Fibroblast of villous mesenchyme (primary cell): ENCODE measurements at regions not wholly inside any gene's neighbourhood (a gene's known extent, or its start where the extent isn't known, plus 50 kb on each side); places are given as distances from the start of the nearest gene placed in this dataset.

Source experiments
- DNase-seq: peaks from one replicate; pipeline ENCODE4 v3.0.0-alpha.2; 2010; ENCODE audit warnings: low read depth
- H3K4me3 ChIP-seq: 2 replicates; pipeline ENCODE4 v1.5.1; 2011; ENCODE audit warnings: low read depth, mild to moderate bottlenecking, low read length
- TF ChIP-seq, protein P1 (sequence below): IDR thresholded peaks from 2 replicates; pipeline ENCODE4 v1.5.1; 2012; ENCODE audit warnings: low read depth, mild to moderate bottlenecking, low read length; ENCODE audit not compliant: insufficient read depth

DNA sequence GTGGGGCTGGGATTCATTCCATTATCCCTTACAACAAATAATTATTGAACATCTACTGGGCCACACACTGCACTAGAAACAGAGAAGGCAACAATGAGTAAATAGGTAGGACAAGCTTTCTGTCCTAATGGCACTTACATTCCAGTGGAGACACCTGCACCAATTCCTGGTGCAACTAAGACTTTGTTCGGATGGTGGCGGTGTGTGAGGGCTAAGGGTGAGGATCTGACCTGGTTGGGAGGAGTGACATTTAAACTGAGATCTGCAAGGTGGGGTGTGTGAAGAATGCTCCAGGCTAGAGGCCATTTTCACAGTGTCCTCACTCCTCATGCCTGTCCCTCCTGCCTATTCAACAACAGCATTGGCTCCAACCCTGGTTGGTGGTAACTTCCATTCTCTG is 510.0 kb downstream of the XYLT1 start:
- no peak for DNase-seq
- H3K4me3 ChIP-seq, result no peak overlapping the region
- TF ChIP-seq, protein P1, sequence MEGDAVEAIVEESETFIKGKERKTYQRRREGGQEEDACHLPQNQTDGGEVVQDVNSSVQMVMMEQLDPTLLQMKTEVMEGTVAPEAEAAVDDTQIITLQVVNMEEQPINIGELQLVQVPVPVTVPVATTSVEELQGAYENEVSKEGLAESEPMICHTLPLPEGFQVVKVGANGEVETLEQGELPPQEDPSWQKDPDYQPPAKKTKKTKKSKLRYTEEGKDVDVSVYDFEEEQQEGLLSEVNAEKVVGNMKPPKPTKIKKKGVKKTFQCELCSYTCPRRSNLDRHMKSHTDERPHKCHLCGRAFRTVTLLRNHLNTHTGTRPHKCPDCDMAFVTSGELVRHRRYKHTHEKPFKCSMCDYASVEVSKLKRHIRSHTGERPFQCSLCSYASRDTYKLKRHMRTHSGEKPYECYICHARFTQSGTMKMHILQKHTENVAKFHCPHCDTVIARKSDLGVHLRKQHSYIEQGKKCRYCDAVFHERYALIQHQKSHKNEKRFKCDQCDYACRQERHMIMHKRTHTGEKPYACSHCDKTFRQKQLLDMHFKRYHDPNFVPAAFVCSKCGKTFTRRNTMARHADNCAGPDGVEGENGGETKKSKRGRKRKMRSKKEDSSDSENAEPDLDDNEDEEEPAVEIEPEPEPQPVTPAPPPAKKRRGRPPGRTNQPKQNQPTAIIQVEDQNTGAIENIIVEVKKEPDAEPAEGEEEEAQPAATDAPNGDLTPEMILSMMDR, result no peak

DNA sequence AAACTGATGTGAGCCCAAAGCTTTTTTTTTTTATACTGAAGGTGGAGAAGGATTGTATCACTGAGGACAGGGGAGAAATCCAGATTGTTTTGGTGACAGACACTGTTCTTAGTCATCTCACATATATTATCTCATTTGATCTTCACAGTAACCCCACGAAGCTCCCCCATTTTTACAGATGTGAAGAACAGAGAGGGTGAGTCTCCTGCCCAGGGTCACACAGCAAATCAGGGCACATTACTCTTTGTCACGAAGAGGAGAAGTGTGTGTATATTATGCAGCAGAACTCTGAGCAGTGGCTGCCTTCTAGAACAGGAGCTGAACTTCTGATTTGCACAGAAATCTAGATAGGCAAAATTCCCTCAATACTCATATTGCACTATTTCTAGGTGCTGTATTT is 504.3 kb downstream of the XYLT1 start:
- TF ChIP-seq, protein P1, result no peak
- no peak overlapping the region for H3K4me3 ChIP-seq
- no peak for DNase-seq

DNA sequence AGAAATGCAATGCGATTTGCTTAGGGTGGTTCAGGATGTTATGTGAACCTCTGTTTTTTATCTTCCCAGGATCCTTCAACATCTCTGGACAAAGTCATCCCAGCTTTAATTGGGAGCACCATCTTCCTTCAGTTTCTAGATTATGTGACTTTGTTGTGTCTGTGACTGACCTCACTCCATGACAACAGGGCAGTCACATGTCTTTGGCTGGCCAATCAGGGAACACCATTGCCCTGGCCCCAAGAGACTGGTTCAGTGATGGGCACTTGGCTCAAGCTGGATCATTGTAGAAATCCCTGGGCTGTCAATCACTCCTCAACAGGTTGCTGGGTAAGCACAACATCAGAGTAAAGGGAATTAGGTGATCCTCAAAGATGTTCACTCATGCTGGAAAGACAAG is 499.7 kb downstream of the XYLT1 start:
- no peak for DNase-seq
- TF ChIP-seq, protein P1, result no peak
- no peak overlapping the region for H3K4me3 ChIP-seq

DNA sequence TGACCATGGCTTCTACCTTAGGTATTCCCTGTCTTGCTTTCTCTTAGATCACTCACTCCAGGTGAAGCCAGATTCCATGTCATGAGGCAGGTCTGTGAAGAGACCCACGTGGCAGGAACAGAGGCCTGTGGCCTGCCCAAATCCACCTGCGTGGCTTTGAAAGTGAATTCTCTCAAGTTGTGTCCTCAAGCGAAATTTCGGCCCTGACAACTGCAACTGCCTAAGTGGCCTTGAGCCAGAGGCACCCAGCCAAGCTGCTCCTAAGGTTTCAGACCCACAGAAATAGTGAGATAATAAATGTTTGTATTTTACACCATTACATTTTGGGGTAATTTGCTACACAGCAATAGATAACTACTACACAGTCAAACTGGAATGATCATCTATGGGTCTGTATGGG is 497.9 kb downstream of the XYLT1 start:
- DNase-seq, result no peak
- no peak overlapping the region for H3K4me3 ChIP-seq
- TF ChIP-seq, protein P1, result no peak

DNA sequence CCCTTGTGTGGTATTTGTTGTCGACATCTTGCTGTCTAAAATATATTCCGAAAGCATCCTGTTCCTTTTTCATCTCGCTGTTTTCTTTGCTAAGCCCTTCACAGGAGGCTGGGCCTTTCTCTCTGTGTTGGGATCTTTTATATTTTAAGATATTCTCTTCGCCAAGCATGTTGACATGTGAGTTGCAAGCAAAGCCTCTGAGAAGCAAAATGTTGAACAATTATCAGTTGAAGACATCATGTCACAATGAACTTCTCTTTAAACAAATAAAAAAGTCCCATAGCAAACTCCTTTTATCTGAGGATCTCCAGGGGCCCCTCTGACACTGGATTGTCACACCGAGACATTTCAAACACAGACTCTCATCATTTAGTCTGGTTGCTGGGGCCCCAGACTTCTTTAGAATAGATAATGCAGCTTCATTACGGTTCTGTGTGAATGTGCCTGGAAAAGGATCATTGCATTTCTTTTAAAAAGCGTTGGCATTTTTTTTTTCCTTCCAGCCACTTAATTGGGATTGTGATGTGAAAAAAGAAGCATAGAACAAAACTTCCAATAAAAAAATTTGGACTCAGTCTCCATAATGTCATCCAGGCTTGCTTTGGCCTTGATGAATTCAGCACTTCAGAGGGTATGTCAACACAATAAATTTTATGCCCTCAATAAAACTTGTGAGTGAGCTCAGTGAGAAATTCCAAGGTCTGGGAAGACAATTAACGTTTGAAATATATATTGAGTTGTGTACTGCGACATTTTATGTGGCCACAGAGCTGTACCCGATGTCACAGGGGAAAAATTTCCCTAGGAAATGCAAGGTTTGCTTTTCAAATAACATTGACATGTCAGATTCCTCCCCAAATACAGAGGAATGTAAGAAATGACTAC is 496.8 kb downstream of the XYLT1 start:
- no peak for DNase-seq
- no peak overlapping the region for H3K4me3 ChIP-seq
- TF ChIP-seq, protein P1, result no peak

DNA sequence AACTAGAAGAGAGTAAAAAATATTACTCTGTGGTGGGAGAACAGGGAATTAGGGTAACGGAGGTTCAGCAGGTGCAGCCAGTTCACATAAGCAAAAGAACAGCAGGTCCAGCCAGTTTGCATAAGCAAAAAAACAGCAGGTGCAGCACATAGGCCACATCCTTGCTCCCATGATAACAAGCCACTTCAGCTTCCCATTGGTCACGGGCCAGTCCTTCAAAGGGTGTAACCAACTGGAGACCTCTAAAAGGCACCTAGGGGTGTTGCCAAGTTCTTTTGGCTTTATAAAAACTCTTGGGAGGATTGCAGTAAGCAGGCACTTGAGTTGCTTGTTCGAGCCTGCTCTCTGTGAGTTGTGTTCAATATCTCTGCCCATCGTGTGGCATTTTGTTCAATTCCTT is 488.1 kb downstream of the XYLT1 start:
- no peak overlapping the region for H3K4me3 ChIP-seq
- no peak for DNase-seq
- TF ChIP-seq, protein P1, result no peak
